Esophagus muscularis mucosa (tissue), 4 donors: ENCODE measurements at regions not wholly inside any gene's neighbourhood (a gene's known extent, or its start where the extent isn't known, plus 50 kb on each side); places are given as distances from the start of the nearest gene placed in this dataset.

Source experiments
- DNase-seq: peaks from one replicate; pipeline ENCODE4 v3.0.0-alpha.2; 2017; ENCODE audit errors: extremely low spot score
- H3K27ac ChIP-seq, 4 donors: fragments of 200-600 bp; sonication (generic); replicated peaks in 1 of 4; 1 replicate in 3 of 4; 2 replicates in 1 of 4; pipeline ENCODE4 v1.5.1; 2016 to 2019; ENCODE audit warnings: mild to moderate bottlenecking in 1 of 4
- H3K27me3 ChIP-seq, 4 donors: fragments of 200-600 bp; sonication (generic); one replicate each; pipeline versions ENCODE4 v1.5.1 to v1.6.0; 2016 to 2019
- H3K36me3 ChIP-seq, 4 donors: fragments of 200-600 bp; sonication (generic); one replicate each; pipeline ENCODE4 v1.5.1; 2016 to 2019
- H3K4me1 ChIP-seq, 4 donors: fragments of 200-600 bp; sonication (generic); one replicate each; pipeline ENCODE4 v1.5.1; 2016 to 2019
- H3K4me3 ChIP-seq, 4 donors: fragments of 200-600 bp; sonication (generic); 1 replicate in 2 of 4; 2 replicates in 2 of 4; pipeline ENCODE4 v1.5.1; 2016 to 2019; ENCODE audit warnings: mild to moderate bottlenecking in 4 of 4, moderate library complexity in 1 of 4
- H3K9me3 ChIP-seq, 4 donors: fragments of 200-600 bp; sonication (generic); 1 replicate in 3 of 4; 2 replicates in 1 of 4; pipeline ENCODE4 v1.5.1; 2016 to 2019
- CTCF ChIP-seq, 3 experiments: fragments of 200-600 bp in 2 of 3; fragments of 450-650 bp in 1 of 3; sonication (generic) in 2 of 3; IDR thresholded peaks; one replicate each; pipeline ENCODE4 v1.5.1; 2017 to 2019; ENCODE audit warnings: antibody characterized with exemption in 3 of 3, mild to moderate bottlenecking in 2 of 3, moderate library complexity in 1 of 3
- EP300 ChIP-seq: sonication (generic); formaldehyde crosslinking; IDR thresholded peaks from one replicate; pipeline ENCODE4 v1.6.1; 2017; ENCODE audit warnings: antibody characterized with exemption
- POLR2A ChIP-seq: fragments of 450-650 bp; IDR thresholded peaks from one replicate; pipeline ENCODE4 v1.6.1; 2017; ENCODE audit warnings: antibody characterized with exemption, moderate library complexity, mild to moderate bottlenecking, low read depth
- POLR2AphosphoS5 ChIP-seq, 2 donors: sonication (generic); formaldehyde crosslinking; IDR thresholded peaks; one replicate each; pipeline ENCODE4 v1.6.1; 2017; ENCODE audit warnings: antibody characterized with exemption in 2 of 2
- WGBS: methylation state at CpG from one replicate; pipeline ENCODE4 v1.1.5; 2018; 5-methylcytosine and 5-hydroxymethylcytosine counted together
- intact Hi-C: fragments of 100-400 bp; cut with DNase I; formaldehyde crosslinking; loops from one replicate; pipeline ENCODE4 v1.15.1; 2023

GRCh38 chr5:35360671-35361070, 130.4 kb upstream of the PRLR start:
- Histone ChIP-seq H3K36me3 (no peaks in the 10 kb centered on the region), H3K4me3 (no peak overlapping the region), H3K9me3 (no peaks in the 10 kb centered on the region), H3K4me1 (no peaks in the 10 kb centered on the region), H3K27me3 (no peaks in the 10 kb centered on the region), H3K27ac (no peak overlapping the region)
- intact Hi-C loops, result no loop called here
- 54% methylated on average over 3 of the region's 3 CpGs for WGBS
- DNase-seq, result no peak
- no peak for TF ChIP-seq EP300
- TF ChIP-seq POLR2A, result no peak
- TF ChIP-seq CTCF (IDR thresholded peaks at IDR 0.05), result no peak
- no peak for TF ChIP-seq POLR2AphosphoS5 (IDR thresholded peaks at IDR 0.05)

- TF ChIP-seq POLR2AphosphoS5 (IDR thresholded peaks at IDR 0.05), result no peak
- no peak for TF ChIP-seq EP300
- TF ChIP-seq CTCF (IDR thresholded peaks at IDR 0.05), result no peak
- TF ChIP-seq POLR2A, result no peak
- Histone ChIP-seq H3K9me3 (no peaks in the 10 kb centered on the region), H3K36me3 (no peaks in the 10 kb centered on the region), H3K4me1 (no peaks in the 10 kb centered on the region), H3K27ac (no peak overlapping the region), H3K4me3 (no peak overlapping the region), H3K27me3 (no peaks in the 10 kb centered on the region)
- 85% methylated on average over 1 of the region's 1 CpG for WGBS
- intact Hi-C loops, result no loop called here
- no peak for DNase-seq
Observed at GRCh38 chr5:35359859-35360258, 129.6 kb upstream of the PRLR start.

- 95% methylated on average over 3 of the region's 3 CpGs for WGBS
- Histone ChIP-seq H3K27ac (no peak overlapping the region), H3K27me3 (no peaks in the 10 kb centered on the region), H3K4me1 (no peaks in the 10 kb centered on the region), H3K4me3 (no peak overlapping the region), H3K9me3 (no peaks in the 10 kb centered on the region), H3K36me3 (no peaks in the 10 kb centered on the region)
- no peak for DNase-seq
- TF ChIP-seq CTCF (IDR thresholded peaks at IDR 0.05) (no peak), POLR2A (no peak), EP300 (no peak)
- intact Hi-C loops, result no loop called here
Observed at GRCh38 chr5:35357973-35358372, 127.7 kb upstream of the PRLR start.

- intact Hi-C loops, result no loop called here
- Histone ChIP-seq H3K9me3 (peaks cover 0 to 9% (median 8%) of the 10 kb centered on the region in 4 donors), H3K4me3 (no peak overlapping the region), H3K27ac (no peak overlapping the region), H3K27me3 (no peaks in the 10 kb centered on the region), H3K36me3 (no peaks in the 10 kb centered on the region), H3K4me1 (no peaks in the 10 kb centered on the region)
- TF ChIP-seq POLR2AphosphoS5 (IDR thresholded peaks at IDR 0.05), result no peak
- DNase-seq, result no peak
- WGBS, result 61% methylated on average over 4 of the region's 4 CpGs
Observed at GRCh38 chr5:35356725-35357124, 126.4 kb upstream of the PRLR start.

- no peaks in the 10 kb centered on the region for H3K27me3 ChIP-seq
- WGBS, result 27% methylated on average over 3 of the region's 3 CpGs
- no peaks in the 10 kb centered on the region for H3K36me3 ChIP-seq
- intact Hi-C loops, result no loop called here
- H3K9me3 ChIP-seq, result peaks cover 0 to 17% (median 9%) of the 10 kb centered on the region in 4 donors
- no peak for DNase-seq
- H3K27ac ChIP-seq, result no peak overlapping the region
- no peak overlapping the region for H3K4me3 ChIP-seq
- H3K4me1 ChIP-seq, result no peaks in the 10 kb centered on the region
- TF ChIP-seq EP300 (no peak), CTCF (IDR thresholded peaks at IDR 0.05) (no peak)
Observed at GRCh38 chr5:35354751-35355150, 124.5 kb upstream of the PRLR start.
